ENCODE measurements at regions not wholly inside any gene's neighbourhood (a gene's known extent, or its start where the extent isn't known, plus 50 kb on each side); places are given as distances from the start of the nearest gene placed in this dataset.

- TF ChIP-seq, protein P1, sequence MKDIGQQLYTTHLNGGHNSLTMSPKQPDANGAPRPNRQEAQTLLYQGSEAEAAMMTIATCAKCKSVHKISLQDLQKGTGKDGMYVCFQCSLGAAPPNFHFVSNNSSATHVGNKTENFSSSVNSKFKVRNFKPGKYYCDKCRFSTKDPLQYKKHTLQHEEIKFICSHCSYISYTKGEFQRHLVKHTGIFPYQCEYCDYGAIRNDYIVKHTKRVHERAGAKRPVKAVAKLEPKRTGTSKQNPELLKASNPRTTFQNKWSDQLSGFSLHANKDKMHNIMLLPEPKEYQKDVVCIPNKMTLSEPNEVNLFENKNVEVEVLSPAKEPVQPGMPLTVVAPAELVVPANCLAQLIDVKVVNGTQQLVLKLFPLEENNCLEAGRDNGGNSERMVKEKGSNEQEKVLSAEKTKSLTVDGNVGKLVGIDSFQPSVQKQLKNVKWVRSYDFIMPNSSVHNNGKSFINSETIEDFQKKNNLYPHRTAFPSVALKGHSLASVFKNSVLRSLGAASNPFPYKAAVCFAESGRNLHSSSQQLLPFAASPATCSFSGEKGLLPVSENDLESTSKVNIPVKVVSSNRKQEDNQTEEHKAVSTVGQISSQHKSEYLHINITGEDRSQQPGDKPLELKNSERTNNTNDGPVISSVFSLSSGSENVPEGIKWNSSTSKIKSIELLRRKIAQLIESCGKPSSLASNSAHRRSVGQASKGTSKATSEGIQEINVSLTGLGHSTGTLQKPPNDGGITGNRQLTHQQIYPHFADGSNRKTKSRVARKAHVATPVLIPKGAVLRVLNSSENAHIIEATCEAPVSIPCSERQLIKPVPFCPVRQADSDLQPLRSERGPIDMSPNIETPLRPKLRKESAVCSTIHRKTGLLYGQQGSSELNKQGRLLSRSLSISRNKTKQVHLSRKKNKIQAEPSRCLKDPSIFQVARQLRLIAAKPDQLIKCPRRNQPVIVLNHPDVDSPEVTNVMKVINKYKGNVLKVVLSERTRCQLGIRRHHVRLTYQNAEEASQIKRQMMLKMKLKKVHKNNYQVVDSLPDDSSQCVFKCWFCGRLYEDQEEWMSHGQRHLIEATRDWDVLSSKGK (CRISPR knock-in tag; IDR thresholded peaks at IDR 0.05), result no peak
- TF ChIP-seq MED1 (CRISPR knock-in tag; IDR thresholded peaks at IDR 0.05; ENCODE audit: borderline replicate concordance), result no peak
- TF ChIP-seq ZNF311 (CRISPR knock-in tag; IDR thresholded peaks at IDR 0.05), result no peak
- no peak for TF ChIP-seq ZC3H4 (CRISPR knock-in tag; IDR thresholded peaks at IDR 0.05; ENCODE audit: borderline replicate concordance)
- no peak for TF ChIP-seq HMGN3 (IDR thresholded peaks at IDR 0.05; ENCODE audit: borderline replicate concordance, extremely low read depth, insufficient read length, low read depth, low read length)
- no peak for TF ChIP-seq NFIC (IDR thresholded peaks at IDR 0.05)
- TF ChIP-seq RCOR1 (IDR thresholded peaks at IDR 0.05; ENCODE audit: borderline replicate concordance in 1 of 2, low read depth in 2 of 2, low read length in 2 of 2), result no peak
- no peak for TF ChIP-seq EWSR1 (IDR thresholded peaks at IDR 0.05; ENCODE audit: borderline replicate concordance, low read depth, partially characterized antibody)
- no peak for TF ChIP-seq HEY1 (CRISPR knock-in tag; IDR thresholded peaks at IDR 0.05; ENCODE audit: borderline replicate concordance)
Measured at GRCh38 chr3:69669070-69669469, 70.2 kb upstream of the MITF start (continued).
